ENCODE measurements at regions not wholly inside any gene's neighbourhood (a gene's known extent, or its start where the extent isn't known, plus 50 kb on each side); places are given as distances from the start of the nearest gene placed in this dataset.
"Not testable (repeated sequence)": the region's sequence is repeated elsewhere in the genome, so short reads cannot be mapped to it uniquely, and the experiment has no call there.

DNA sequence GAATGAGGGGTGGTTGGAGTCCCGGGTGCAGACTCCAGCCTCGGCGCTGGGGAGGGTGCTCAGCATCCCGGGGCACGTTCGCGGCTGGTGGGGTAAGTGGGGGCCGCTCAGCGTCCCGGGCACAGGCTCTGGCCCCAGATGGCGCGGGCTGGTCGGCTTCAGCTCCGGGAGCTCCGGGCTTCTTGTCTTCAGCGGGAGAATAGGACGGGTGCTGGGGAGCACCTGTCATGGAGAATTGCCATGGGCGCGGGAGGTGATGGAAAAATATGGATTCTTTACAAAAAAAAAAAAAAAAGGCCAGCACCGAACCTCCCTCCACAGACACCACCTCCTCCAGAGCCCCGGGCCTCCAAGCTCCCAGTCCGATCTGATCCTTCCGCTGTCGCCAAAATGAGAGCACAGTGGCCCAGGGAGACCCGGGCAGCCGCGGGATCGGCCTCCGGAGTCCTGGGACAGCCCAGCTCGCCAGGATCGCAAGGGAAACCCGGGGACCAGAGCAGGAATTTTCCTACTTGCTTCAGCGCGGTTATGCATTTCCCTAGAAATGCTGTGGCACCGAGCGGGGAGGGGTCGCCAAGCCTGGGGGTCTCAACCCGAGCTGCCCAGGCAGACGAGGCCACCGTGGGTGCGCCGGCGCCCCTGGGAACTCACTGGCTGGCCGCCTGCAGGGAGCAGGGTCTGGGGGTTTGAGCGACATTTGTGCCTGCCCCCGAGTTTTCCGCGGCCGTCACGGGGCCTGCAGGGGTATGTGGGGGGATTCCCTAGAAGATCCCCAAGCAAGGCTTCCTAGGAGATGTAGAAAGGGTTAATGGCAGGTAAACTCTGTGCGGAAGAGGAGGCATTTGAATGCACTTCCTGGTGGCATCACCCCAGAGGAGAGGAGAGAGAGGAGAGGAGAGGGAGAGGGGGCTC is 1336.9 kb downstream of the BRD1 start:
- peak in 1 of 51 donors; percentile 46 for DNase-seq

DNA sequence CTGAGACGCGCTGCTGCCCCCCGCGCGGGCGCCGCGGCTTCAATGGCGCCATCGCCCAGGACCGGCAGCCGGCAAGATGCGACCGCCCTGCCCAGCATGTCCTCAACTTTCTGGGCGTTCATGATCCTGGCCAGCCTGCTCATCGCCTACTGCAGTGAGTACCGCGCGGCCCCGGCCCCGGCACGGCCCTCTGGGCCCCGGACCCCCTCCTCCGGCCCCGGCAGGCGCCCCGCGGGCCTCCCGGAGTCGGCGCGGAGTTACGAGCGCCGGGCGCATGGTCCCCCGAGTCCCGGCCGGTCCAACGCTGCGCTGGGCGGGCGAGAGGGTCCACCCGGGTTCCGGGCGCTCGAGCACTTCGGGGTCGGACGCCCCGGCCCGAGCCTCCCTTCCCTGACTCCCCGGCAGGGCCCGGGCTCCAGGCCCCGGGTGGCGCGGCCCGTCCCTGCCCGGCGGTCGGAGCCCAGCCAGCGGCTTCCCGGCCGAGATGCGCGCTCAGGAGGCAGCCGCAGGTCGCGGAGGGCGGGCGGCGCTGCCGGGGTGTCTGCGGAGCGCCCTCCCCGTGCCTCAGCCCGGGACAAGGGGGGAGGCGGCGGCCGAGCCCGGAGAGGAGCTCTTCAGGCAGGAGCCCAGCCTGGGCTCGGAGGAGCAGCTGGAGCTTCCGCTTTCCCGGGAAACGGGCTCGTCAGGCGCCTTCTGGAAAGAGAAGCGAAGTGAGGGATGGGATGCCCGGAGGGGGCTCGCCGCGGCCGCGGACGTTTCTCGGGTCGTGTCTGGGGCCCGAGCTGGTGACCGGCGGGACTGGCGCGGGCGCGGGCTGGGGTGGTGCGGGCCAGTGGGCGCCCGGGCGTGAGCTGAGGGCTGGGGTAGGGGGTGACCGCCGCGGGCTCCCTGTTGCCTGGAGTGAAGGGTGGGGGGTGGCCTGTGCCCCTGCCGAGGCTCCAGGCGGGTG is 1337.8 kb downstream of the BRD1 start:
- peak in 3 of 51 donors; percentile 19 to 45 (median 39) for DNase-seq

GRCh38 chr22:48488611-48489511 is 1338.8 kb downstream of the BRD1 start:
- DNase-seq = peak in 10 of 51 donors; percentile 24 to 69 (median 46)

DNA sequence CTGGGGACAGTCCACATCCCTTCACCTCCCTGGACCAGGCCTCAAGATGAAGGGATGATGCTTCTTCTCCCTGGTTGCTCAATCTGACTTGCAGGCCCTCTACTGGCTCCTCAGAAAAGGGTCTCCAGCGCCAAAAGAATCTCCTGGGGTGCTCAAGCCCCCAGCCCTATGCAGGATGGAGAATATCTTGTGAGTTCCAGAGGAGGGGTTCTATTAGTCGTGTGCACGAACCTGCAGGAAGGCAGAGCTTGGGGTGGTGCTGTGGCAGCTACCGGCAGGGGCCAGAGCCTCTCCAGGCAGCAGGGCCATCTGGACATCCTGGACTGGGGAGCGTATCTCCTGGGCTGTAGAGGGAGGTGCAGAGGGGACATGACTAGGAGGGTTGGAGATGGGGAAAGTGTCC is 1339.5 kb downstream of the BRD1 start:
- peak in 1 of 51 donors; percentile 35 for DNase-seq

DNA sequence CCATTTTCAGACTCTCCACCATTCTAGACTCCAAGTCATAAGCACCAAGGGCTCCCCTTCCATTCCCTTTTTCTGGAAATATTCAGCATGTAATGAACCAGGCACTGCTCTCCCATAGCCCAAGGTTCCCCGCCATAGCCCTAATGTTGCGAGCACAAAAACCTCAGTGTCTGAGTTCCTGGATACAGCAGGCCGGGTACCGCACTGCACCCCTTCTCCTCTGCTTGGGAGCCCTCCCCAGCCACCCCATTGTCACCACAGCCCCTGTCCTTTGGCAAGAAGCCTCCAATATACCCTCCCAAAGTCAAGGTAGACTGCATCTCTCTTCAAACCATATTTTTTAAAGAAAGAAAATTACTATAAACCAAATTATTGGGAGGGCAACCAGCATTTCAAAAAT is 1341.1 kb downstream of the BRD1 start:
- DNase-seq = no peak

DNA sequence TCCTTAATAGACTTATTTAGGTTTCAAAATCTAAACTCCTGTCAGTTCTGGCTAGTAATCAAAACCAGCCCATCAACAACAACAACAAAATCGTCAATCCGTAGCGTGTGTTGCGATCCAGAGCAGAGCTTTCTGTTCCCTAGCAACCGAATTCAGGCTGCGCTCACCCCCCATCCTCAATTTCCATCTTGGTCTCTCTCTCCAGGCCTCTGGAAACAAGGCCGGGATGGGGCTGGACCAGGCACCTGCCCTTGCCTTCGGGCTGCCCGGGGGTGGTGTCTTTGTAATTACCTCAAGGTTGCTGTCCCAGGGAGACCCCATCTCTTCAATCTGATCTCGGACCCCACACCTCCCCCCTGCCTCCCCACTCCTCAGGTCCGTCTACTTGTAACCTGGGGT is 1341.5 kb downstream of the BRD1 start:
- DNase-seq = peak in 2 of 51 donors; percentile 37 to 42

DNA sequence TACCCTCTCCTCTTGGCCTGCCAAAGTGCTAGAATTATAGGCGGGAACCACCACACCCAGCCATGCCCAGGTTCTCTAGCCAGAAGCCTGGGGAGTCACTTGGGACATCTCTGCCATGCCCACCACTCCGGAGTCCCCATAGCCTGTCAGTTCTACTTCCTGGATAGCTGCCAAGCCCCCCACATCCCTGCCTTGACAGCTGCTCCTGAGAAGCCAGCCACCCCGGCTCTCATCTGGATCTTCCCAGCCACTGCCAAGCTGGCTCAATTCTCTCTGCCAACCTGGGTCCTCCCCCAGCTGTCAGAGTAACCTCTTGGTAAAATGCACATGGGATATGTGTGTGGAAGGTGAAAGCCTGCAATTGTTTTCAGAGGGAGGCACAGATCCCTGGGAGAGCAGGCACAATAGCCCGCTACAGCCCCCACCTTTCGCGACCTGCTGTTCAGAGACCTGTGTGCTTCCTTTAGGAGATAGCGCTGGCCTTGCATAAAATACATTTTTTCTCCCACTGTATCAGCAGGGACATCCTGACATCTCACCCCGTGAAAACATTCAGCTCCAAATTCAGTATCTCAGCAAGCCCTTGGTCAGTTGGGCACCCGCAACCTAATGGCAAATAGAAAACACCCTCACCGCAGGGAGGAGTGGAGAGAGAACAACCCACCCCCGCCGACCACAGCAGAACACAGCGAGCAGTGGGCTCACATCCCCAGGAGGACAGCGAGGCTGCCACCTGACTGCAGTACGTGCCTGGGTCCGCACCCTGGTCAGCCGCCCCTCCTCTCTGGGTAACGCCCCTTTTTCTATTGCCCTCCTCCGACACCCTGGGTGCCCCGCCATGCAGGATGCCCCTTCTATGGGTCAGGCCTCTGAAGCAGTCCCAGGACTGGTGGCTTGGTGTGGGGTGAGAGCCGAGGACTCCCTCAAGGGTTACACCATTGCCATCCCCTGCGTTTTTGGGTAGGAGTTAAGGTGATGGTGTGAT is 1342.2 kb downstream of the BRD1 start:
- no peak for DNase-seq

DNA sequence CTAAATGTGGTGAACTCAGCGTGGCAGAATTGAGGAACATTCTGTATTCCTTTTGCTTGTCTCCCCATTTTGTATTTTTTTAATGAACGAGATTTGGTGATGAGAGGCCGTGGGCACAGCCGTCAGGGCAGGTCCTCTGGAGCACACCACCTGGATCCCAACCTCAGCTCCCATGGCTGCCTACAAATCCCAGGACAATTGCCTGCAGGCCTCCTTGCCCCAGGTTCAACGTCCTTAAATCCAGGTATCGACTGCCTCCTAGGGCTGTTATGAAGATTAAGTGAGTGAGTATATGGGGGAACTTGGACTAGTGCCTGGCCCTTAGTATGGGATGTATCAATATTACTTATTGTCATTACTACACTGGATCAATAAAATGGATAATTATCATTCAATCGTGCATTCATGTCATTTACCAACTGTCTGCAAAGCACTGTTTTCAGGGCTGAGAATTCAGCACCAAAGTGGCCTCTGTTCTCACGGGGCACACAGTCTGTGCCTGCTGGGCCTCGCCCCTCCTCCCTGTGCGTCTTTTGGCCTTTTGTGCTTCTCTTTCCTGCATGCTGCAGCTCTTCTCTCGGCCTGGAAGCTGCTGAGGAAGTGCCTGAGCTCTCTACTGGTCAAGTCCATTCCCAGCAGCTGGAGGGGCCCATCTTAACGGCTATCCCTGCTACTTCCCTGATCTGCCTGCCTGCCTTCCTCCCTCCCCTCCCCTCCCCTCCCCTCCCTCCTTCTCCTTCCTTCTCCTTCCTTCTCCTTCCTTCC is 1343.7 kb downstream of the BRD1 start:
- peak in 3 of 51 donors; percentile 25 to 46 (median 33) for DNase-seq

- DNase-seq = no peak
Observed at GRCh38 chr22:48482771-48483170, 1344.9 kb downstream of the BRD1 start.

- not testable (repeated sequence) for DNase-seq
Observed at GRCh38 chr22:48482198-48482597, 1345.5 kb downstream of the BRD1 start.

DNA sequence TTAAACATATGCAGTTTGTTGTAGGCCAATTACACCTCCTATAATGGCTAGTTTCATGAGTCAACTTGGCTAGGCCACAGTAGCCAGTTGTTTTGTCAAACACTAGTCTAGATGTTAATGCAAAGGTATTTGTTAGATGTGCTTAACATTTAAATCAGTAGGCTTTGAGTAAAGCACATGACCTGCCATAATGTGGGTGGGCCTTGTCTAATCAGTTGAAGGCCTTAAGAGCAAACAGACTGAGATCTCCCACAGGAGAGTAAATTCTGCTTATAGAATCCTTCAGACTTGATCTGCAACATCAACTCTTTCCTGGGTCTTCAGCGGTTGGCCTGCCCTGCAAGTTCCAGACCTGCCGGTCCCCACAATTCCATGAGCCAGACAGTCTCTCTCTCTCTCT is 1345.9 kb downstream of the BRD1 start:
- DNase-seq = no peak

GRCh38 chr22:48478529-48479265 is 1349.0 kb downstream of the BRD1 start:
- peak in 1 of 51 donors; percentile 44 for DNase-seq

DNA sequence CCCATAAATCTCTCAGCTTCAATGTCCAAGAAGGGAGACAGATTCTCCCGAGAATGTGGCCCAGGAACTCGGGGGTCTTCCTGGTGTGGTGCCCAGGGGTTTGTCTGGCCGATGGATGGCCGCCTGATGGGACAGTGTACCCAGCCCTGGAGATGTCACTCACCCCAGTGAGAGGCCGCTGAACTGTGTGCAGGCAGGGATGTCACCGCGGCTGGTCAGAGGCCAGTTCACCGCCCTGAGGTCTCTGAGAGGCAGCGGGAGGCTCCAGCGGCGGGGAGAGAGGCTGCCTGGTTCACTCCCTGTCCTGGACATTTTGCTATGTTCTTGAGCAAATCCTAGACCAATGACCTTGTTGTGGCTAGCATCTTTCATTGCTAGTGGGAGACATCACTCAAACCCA is 1349.5 kb downstream of the BRD1 start:
- DNase-seq = no peak

- peak in 28 of 51 donors; percentile 16 to 82 (median 58) for DNase-seq
Observed at GRCh38 chr22:48477031-48477721, 1350.5 kb downstream of the BRD1 start.

GRCh38 chr22:48476577-48476976 is 1351.1 kb downstream of the BRD1 start:
- DNase-seq = no peak

DNA sequence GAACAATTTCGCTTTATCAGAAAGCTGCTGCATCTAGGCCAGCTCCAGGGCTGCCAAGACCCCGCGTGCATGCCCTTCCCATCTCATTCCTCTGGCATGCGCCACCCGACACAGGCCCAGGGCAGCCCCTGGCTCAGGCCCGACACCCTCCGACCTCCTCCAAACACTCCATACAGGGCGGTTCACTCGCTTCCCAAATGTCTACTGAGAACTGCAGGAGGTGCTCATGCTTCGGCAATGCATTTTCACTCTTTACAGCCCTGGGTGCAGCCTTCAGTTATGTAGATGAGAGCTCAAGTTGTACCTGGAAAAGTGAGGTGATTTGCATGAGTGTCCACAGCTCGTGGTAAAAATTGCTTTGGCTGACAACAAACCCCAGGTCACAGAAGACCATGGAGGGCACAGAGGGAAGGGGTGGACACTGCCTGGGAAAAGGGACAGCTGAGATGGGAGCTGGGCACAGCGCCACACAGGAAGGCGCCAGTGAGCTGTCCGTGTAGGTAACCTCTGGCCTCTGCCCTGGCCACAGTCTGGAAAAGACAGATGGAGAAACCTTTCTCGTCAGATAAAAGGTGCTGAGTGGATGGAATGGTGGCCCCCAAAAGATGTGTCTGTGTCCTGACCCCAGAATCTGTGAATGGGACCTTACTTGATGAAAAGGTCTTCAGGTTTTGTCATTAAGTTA is 1351.9 kb downstream of the BRD1 start:
- DNase-seq = no peak

GRCh38 chr22:48474881-48475280 is 1352.8 kb downstream of the BRD1 start:
- DNase-seq = no peak

All from hypothalamus (tissue), 51 donors.